ENCODE measurements at regions not wholly inside any gene's neighbourhood (a gene's known extent, or its start where the extent isn't known, plus 50 kb on each side); places are given as distances from the start of the nearest gene placed in this dataset.
"Not testable (repeated sequence)": the region's sequence is repeated elsewhere in the genome, so short reads cannot be mapped to it uniquely, and the experiment has no call there.

DNA sequence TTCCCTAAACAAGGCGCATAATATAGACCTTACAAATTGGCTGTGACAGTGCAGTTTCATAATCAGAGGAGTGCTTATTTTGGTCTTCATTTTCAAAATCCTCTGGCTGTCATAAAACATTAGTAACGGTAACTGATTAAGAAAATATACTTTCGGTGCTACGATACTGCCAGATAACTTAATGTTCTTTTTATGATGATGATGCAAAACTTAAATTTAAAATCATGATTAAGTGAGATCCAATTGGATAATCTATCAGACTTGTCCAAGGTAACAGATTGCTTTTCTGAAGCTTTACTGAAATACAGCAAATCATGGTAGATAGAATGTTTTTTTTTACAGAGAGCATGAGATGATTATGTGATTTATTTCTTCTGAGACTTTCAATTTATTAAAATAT lies 364.2 kb upstream of the CNTN3 start:
- no peak for DNase-seq (ENCODE audit: low spot score)

DNA sequence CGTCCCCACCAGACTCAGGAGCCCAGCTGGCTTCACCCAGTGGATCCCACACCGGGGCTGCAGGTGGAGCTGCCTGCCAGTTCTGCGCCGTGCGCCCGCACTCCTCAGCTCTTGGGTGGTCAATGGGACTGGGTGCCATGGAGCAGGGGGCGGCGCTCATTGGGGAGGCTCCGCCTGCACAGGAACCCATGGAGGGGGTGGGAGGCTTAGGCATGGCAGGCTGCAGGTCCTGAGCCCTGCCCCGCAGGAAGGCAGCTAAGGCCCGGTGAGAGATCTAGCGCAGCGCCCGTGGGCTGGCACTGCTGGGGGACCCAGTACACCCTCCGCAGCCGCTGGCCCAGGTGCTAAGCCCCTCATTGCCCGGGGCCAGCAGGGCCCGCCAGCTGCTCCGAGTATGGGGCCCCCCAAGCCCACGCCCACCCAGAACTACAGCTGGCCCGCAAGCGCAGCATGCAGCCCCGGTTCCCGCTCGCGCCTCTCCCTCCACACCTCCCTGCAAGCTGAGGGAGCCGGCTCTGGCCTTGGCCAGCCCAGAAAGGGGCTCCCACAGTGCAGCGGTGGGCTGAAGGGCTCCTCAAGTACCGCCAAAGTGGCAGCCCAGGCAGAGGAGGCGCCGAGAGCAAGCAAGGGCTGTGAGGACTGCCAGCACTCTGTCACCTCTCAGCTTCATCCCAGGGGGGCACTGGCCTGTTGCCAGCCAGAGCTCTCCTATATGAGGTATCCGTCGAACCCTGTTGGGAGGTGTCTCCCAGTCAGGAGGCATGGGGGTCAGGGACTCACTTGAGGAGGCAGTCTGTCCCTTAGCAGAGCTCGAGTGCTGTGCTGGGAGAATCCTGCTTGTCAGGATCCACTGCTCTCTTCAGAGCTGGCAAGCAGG lies 370.8 kb upstream of the CNTN3 start:
- not testable (repeated sequence) for DNase-seq (ENCODE audit: low spot score)

DNA sequence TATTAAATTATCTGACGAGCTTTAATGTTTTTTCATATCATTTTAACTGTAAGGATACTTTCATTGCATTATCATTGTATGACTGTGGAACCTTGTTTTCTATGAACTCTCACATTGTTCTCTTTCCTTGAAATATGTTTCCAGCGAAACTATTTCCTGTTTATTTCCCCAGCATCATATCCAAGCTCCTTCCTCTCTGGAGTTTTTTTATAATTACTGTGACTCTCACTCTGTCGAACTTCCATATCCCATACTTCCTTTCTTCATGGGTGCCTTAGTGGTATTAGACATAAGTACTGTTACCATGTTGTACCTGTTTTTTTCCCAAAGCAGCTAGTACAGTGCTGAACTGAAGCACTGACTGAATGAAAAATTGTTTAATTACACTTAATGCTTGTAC lies 373.6 kb upstream of the CNTN3 start:
- no peak for DNase-seq (ENCODE audit: low spot score)

DNA sequence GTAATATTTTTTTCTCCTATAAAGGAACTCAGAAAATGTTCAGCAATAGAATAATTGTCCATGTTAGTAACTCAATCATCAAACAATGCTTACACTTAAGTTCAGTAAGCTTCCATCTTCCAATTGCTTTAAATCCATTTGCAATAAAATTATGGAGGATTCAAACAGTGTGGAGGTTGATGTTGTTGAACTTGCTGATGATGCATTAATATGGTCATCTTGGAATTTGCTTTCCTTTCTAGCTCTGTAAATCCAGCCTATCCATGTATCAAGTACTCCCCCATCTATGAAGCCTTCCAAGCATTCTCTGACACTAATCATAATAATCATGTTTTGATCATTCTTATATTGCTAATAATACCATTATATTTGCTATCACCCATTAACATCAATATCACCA lies 378.4 kb upstream of the CNTN3 start:
- DNase-seq (ENCODE audit: low spot score), result no peak

DNA sequence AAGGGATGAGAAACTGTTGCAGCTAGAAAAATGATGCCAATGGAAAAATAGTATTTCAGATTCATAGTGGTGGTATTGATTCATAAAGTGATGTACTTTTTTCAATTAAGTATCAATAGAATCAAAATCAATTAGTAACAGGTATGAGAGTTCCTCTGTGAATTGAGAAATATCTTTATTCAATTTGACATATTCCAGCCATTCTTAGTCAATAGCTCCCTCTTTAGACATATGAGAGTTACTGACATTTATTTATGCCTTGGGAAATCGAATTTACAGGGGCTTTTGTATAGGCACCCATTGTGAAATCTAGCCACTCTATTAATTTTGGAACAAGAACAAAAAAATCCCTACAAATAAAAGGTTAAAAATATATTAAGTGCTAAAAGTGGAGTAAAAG lies 386.9 kb upstream of the CNTN3 start:
- no peak for DNase-seq (ENCODE audit: low spot score)

DNA sequence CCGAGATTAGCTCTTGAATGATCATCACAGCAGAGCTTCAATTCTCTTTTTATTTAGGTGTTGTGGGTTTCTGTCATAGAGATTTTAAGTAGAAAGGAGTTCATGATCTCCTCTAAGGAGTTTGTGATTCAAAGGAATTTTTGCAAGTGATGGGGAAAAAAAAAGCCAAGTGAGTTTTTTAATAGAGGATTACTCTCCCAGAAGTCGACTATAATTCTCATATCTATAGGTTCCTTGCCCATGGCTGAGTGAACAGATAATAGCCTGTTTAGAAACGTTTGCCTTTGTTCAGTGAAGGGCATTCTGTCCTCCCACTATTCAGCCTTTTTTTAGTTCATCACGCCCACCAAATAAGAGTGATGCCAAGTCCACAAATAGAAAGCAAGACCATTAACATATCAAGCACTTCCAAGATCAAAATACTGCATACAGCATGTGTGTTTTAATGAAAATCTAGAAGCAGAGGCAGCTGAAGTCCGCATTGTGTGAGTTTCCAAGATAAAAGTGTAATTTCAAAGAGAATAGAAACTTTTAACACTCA lies 398.4 kb upstream of the CNTN3 start:
- no peak for DNase-seq (ENCODE audit: low spot score)

DNA sequence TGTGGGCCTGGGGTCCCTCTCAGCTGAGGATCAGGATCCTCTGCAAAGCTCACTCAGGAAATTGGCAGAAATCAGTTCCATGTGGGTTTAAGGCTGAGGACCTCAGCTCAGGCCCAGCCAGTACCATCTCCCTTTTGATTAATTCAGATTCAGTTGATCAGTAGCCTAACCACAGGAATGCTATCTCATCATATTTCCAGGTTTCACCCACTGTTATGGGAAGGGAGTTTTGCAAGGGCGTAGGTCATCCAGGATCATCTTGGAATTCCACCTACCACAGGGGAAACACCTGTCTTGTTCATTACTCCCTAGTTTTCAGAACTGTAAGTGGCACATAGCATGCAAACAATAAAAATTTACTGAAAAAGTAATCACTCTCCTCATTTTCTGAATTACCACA lies 399.5 kb upstream of the CNTN3 start:
- DNase-seq (ENCODE audit: low spot score), result no peak

DNA sequence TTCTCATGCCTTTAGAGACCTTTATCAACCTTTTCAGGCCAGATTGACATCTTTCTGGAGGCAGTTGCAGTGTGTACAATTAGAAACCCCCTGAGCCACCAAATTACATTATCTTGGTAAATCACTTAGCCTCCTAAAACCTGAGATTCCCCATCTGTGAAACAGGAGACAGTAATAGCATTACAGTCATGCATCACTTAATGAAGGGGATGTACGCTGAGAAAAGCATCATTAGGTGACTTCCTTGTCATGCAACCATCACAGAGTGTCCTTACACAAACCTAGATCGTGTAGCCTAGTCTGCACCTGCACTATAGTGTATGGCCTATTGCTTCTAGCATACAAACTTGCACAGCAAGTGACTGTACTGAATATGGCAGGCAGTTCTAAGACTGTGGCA lies 400.8 kb upstream of the CNTN3 start:
- DNase-seq (ENCODE audit: low spot score), result no peak

DNA sequence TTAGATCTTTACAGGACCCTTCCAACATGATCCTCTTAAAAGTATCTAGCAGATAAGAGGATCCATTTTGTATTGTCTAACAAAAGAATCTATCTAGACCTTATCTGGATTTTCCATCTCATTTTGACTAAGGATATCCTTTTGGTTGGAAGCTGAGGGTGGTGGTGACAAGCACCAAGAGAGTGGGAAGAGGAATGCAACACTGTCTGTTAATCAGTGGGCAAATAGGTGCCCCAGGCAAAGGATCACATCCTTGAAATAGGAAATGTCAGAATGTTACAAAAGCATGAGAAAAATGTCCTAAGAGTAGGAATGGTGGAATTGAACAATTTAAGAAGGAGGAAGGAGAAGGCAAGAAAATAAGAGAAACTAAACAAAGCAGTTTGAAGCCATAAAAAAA lies 420.7 kb upstream of the CNTN3 start:
- no peak for DNase-seq (ENCODE audit: low spot score)

DNA sequence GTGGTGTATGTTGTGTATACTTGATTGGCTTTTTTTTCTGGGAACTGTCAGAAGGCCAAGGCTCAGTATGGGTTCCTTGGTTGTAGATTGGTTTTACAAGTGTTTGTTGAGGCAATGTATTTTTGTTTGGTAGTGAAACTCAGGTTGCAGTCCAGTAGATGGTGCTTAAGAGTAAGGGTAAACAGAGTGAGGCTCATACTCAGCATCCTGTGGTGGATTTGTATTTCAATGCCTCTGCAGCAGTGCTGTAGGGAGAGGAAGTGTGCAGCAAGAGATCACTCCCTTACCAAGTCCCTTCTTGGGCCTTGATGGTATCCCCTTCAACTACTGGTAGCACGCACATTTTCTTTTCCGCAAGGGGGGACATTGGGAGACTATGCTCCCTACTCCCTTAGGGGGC lies 428.5 kb upstream of the CNTN3 start:
- no peak for DNase-seq (ENCODE audit: low spot score)

DNA sequence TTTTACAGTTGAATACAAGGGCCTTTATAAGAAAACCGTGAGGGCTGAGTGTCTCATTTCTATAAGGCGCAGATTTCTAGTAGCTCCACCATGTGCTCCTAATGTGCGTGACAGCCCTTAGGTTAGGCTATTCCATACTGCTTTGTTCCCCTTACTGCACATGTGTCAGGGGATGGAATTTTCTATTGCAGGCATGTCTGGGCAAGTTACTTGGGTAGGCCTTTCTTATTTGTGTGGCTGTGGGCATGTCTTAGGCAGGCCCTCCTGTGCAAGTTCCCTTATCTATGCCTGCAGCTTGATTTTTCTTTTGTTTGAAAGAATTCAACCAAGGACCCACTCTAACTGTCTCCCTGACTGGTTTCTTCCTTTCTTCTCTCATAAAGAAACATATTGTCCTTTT lies 434.2 kb upstream of the CNTN3 start:
- no peak for DNase-seq (ENCODE audit: low spot score)

DNA sequence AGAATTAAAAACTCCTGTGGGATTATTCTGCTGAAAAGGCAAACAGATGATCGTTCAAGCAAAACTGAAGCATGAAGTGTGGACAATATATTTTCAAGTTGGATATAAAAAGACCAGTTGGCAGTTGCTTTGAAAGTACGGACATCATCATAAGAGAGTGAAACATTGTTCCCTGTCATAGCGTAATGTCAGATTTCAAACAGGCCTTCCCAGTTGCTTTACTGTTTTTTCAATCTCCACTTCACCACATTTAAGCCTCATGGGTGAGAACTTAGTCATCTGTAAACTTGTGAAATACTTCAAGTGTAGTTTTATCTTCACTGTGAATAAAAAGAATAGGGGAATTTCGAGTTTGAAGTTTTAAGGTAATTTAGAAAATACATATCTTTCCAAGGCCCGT lies 435.1 kb upstream of the CNTN3 start:
- DNase-seq (ENCODE audit: low spot score), result no peak

DNA sequence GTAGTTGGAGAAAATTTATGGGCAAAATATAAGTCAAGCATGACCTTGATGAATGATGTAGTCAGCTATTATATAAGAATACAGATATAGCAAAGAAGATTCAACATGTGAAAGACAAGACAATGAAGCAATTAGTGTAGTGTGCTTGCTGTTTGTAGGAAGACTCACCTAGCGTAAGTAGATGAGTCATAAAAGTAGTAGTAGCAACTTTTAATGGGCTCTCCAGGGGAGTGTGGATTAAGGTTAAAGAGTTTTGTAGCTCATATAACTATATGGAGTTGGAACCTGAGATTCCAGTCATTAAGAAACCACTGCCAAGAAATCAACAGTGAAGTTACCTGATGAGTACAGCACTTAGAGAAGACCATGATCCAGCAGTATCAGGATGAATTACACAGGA lies 444.7 kb upstream of the CNTN3 start:
- DNase-seq (ENCODE audit: low spot score), result no peak

DNA sequence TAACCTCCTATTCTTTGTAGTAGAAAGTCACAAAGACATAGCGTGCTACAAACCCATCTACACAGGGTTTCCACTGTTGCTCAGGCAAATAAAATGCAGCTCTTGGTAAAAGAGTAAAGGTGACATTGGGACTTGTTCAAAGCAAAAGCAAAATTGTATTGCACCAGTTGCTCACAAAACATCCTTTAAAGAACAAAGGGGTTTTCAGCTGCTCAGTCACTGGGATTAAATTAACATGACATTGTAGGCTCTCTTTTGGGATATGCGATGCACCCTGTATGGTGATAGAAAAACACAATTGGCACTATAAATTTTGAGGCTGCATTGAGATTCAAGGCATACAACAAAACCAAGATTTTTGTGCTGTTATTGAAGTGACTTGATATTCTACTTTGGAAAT lies 447.3 kb upstream of the CNTN3 start:
- no peak for DNase-seq (ENCODE audit: low spot score)

DNA sequence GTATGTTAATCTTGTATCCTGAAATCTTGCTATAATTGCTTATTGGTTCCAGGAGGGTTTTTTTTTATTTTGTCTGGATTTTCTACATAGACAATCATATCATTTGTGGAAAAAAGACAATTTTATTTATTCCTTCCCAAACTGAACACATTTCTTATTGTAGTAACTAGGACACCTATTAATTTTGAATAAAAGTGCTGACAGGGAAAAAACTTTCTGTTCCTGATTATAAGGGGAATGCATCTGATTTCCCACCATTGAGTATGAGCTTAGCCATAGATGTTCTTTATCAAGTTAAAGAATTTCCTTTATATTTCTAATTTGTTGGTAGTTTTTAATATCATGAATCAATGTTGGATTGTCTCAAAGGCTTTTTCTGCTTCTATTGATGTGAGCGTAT lies 460.7 kb upstream of the CNTN3 start:
- no peak for DNase-seq (ENCODE audit: low spot score)

DNA sequence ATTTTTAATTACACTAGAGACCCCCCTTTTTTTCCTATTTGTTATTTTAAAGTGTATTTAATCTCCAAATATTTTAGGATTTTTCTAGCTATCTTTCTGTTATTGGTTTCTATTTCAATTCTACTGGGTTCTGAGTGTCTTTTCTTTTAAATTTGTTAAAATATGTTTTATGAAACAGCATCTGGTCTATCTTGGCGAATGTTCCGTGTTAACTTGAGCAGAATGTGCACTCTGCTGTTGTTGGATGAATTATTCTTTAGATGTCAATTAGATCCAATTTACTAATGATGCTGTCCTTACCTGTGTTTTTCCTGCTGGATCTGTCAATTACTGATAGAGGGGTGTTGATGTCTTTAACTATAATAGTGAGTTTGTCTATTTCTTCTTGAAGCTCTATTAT lies 462.0 kb upstream of the CNTN3 start:
- DNase-seq (ENCODE audit: low spot score), result no peak

DNA sequence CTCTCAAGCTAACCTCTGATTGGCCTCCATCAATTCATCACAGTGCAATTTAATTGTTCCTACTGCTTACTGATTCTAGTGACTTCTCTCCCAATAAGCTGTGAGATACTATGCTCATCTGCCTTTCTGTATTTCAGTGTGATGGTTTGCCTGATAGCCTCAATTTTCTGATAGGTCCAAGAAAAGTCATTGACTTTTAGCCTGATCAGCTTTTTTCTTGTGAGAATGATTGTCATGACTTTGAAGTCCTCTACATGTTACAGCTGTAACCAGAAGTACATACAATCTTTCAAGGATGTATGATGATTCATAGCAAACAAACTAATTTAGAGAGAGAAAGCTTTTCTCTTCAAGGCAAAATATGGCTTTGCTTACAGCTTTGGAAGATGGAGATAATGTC lies 463.8 kb upstream of the CNTN3 start:
- DNase-seq (ENCODE audit: low spot score), result no peak

DNA sequence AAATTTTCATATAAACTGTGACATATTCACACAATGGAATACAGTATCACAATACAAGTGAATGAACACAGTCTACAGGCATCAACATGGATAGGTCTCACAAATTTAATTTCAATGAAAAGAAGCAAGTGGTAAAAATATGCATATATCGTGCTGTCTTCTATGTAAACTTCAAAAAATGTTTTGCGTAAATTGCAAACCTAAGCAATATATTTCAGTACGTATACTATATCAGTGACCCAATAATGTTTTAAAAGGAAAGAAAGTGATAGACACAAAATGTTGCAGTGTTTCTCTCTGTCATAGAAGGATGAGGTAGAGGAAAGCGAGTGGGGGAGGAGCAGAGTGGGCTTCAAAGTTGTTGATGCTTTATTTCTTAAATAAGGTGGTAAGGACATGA lies 468.4 kb upstream of the CNTN3 start:
- DNase-seq (ENCODE audit: low spot score), result no peak

DNA sequence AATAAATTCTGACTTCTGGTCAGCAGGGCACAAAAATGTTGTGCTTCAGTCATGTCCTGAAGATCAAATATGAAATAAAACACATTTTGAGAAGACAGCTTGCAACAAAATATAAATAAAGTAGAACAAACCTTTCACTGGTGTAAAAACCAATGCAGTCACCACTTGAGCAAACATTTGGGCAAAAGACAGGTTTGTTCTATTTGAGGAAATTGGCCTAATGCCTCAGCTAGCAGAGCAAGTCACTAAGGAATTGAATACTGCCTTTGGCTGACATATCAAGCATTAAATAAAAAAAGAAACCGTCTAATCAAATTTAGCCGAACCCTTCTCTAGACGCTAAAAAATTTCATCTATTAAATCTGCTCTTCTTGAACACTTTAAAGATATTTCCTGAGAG lies 475.4 kb upstream of the CNTN3 start:
- DNase-seq (ENCODE audit: low spot score), result no peak

DNA sequence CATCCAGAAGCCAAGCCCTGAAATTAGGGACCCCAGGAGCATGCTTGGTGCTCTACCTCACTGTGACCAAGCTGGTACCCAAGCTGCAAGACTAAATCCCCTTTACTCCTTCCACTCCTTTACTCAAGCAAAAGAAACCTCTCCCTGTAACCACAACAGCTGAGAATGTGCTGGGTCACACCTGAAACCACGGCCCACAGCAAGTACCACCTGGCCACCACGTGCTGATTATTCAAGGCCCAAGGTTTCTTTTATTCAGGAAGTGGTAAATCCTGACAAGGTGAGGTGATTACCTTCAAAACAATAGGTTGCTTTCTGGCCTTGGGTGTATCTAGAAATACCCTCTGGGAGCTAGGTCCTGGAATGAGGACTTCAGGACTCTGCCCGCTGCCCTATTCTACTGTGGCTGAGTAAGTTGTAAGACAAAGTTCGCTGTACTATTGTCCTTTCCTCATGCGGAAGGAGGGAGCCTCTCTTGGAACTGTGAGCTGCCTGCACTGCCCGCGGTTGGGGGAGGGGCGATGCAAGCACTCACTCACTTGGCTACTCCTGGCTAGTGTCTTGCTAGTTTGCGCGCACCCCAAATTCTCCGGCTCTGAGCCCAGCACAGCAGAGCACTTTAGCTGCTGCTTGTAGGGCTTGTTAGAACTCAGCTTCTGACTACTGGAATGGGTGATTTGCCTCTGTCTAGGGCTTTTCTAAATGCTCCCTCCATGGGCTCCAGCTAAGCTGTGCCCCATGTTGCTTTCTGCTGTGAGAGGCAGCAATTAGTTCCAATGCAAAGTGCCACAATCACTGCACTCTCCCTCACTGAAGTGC lies 487.1 kb upstream of the CNTN3 start:
- no peak for DNase-seq (ENCODE audit: low spot score)

DNA sequence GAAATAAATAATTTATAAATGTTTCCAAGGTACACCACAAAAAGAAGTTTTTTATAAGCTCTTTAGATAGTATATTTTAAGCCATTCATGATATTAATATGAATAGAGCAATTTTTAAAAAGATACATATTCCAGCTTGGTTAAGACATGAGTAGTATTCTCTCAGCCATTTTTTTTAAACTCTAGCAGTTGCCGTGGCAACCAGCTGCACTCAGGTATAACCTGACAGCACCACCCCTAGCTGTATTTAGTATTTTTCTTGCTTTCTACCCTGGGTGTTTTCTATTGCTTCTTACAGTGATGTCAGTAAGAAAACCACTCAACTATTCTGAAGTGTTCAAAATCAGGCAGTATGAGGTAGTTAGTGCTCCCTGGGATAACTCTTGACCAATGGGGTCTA lies 496.3 kb upstream of the CNTN3 start:
- no peak for DNase-seq (ENCODE audit: low spot score)

DNA sequence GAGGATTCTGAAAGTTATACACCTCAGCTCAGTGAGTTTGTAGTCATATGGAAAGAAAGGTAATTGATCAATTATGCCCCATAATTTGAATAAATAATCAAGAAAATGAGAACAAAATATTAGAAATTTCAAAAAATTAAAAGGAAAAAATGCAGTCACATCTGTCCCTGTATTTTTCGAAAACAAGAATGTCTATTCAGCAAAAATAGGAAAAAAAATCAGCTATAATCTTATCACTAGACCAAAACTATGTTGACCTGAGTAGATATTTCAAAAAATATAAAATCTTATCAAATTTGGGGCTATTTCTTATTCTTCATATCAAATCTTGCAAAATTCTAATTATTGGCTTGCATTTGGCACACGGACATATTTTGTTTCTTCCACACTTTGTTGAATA lies 501.2 kb upstream of the CNTN3 start:
- no peak for DNase-seq (ENCODE audit: low spot score)

DNA sequence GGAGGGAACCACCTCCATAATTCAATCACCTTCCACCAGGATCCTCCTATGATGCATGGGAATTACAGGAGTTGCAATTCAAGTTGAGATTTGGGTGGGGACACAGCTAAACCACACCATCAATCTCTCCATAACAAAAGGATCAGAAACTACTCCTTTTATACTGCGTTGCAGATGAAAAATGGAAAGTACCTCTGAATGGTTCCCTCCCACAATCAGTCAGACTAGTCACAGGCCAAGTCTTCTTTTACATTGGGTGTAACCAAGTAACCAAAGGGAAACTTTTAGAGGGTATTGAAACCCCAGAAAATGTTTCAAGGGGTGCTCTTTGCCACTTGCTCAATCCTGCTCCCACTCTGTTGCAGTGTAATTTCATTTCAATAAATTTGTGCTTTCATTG lies 504.3 kb upstream of the CNTN3 start:
- DNase-seq (ENCODE audit: low spot score), result no peak

Measured in globus pallidus (tissue), 1 donor.